Stimulated activated CD8-positive, alpha-beta memory T cell treated with anti-CD3 and anti-CD28 coated beads, Interleukin-7, amount 100 ng/mL, for 4 hours (primary cell): ENCODE measurements at regions not wholly inside any gene's neighbourhood (a gene's known extent, or its start where the extent isn't known, plus 50 kb on each side); places are given as distances from the start of the nearest gene placed in this dataset.

ENCODE experiments used
- DNase-seq, 2 donors: peaks; one replicate each; pipeline ENCODE4 v3.0.0-alpha.2; 2020; ENCODE audit warnings: low read depth in 2 of 2

DNA sequence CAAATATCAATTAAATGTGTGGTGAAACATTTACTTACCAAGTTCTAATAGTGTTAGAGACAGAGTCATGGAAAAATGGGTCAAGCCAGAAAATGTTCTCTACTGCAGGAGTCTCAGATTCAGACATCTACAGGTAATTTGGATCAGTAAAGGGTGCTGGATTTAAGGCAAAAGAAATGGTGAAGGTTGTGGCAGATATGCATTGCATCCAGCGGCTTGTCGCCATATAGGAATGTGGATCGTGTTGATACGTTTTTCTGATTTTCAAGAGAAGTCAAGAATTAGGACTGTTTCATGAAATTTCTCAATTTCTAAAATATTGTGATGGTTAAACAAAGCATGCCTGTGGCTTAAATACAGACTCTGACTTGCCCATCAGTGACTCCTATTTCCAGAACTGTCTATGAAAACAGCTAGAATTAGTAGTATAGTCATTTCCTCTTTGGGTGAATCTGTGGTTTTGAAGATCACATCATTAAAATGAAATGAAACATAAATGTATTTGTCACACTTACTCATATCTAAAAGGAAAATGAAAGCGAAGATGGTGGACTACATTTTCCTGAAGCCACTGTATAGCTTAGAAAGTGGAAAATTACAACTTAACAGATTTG, 110.1 kb upstream of the VEGFC start:
- DNase-seq: no peak

DNA sequence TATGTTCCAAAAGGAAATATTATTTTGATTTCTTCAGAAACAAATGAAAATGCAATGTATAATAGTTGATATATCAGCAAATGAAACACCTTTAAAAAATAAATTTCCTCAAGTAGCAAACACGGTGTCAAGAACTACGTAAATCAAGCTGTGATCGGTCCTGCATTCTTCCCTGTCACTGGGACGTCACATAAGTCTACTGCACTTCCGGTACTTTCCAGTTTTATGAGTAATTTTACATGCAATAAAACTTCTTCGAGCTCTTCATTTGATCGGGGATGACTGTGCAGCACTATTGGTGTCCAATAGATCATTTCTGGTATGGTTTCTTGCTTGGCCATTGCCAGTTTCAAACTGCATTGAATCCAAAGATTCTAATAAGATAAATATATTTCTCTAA, 114.0 kb upstream of the VEGFC start:
- no peak for DNase-seq

DNA sequence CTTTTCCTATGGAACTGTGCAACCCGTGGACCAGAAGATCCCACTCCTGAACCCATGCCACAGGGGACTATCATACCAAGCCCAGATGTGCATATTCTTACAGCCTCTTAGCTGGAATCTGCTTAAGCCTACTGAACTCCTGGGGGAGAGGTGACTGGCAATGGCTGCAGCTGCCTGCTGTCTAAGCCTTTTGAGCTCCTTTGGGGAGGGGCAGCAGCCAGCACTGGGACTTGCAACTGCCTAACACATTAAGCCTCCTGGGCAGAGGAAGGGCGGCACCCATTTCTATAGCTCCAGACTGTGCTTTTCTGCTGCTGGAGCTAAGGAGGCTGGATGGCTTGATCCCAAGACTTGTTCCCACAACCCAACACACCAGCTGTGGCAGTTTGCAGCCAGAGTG, 117.9 kb upstream of the VEGFC start:
- DNase-seq: no peak

DNA sequence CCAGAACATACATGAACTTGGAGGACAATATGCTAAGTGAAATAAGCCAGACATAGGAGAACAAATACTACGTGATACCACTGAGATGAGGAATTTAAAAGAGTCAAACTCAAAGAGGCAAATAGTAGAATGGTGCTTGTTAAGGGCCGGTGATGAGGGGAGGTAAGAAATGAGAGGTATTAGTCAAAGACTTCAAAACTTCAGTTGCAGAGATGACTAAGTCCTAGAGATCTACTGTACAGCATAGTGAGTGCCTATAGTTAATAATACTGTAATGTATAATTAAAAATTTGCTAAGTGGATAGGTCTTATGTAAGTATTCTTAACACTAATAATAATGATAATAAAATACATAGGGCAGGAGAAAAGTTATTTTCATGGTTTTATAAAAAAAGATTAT, 126.9 kb upstream of the VEGFC start:
- no peak for DNase-seq

DNA sequence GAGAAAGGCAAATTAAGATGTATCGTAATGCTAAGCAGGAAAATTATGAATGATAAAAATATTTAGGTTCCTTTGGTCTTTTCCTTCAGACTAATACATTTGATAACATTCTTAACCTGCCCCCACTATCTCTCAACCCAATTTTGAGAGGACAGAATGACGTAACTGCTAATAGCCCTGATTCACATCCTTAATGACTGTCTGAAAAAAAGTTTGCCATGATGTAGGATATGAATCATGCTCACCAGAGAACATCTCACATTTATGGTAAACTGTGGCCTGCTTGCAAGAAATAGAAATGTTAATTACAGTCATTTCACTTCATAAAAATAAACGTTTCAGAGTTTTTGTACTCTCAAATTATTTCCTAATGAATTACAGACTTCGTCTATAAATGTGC, 128.0 kb upstream of the VEGFC start:
- DNase-seq: no peak

DNA sequence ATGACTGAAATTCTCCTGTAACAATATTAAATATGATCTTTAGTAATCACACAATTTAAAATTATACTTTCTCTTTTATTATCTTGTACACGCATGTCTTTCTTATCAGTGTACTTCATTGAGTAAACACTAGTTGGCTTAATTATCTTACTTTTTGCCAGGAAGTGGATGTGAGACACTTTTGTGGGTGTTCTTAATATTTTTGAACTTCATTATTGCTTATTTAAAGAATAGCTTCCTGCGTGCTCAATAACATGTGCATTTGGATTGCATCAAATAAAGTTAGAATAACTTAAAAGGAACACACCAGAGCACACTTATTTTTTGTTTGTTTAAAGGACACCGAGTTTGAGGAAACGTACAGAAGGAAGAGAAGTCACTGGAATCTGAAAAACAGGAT, 128.5 kb upstream of the VEGFC start:
- no peak for DNase-seq

DNA sequence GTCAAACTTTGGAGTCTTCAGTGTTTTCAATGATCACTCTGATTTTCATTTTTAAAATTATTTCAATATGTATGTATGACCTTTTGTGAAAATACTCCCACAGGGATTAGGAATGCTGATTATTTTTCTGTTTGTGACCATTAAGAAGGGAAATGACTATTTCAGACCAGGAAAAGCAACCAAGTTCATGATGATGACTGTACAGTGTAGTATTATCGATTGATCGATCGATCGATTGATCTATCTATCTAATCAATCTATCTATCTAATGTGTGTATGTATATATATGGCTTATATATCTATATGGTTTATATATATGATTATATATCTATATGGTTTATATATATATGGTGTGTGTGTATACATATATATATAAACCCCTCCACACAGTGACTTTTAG, 131.5 kb upstream of the VEGFC start:
- DNase-seq: no peak

DNA sequence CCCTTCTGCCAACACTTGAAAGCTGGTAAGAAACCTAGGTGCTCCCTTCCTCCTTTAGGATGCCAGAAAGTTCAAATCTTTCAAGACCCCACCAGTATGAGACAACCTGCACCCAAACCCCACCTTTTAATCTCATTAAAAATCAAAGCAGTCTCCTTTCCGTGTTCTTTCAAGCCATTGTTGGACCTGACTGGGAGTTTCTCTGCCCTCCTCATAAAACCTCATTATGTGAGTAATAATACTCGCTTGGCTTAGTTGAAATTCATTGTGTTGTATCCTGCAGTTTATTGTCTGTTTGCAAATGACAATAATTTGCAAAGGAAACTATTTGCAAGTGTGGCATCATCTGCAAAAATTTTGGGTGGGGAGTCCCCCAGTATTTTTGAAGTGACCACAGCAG, 133.2 kb upstream of the VEGFC start:
- no peak for DNase-seq

DNA sequence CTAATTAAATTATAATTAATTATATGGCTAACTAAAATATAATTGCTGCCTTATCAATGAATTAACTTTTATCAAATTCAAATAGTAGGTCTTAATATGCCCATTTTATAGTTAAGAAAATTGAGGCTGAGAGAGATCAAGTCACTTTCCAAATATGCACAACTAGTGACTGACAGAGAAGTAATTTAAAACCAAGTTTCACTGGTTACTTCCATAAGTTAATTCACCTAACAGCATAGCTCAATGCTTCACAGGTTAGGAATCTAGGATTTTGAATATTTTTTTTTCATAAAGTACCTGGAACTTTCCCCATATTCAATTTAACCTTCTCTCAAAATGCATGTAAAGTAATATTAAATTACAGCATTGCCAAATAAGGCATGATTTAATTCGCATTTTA, 134.4 kb upstream of the VEGFC start:
- no peak for DNase-seq

DNA sequence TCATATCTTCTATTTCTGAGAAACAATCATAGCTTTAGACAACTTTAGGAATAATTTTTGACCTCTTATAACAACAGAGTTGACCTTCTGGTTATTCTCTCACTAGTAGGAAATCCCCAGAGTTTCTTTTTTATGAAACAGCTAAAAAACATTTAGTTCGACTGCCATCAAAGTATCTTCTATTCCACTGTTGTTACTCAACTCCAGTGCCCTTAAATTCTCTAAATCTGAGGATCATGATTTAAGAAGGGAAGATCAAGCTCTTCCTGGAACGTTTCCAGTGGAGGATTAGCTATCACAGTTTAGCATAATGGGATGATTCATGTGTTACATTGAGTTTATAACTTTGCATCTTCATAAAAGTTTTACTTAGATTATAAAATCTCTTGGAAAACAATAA, 134.9 kb upstream of the VEGFC start:
- DNase-seq: no peak

DNA sequence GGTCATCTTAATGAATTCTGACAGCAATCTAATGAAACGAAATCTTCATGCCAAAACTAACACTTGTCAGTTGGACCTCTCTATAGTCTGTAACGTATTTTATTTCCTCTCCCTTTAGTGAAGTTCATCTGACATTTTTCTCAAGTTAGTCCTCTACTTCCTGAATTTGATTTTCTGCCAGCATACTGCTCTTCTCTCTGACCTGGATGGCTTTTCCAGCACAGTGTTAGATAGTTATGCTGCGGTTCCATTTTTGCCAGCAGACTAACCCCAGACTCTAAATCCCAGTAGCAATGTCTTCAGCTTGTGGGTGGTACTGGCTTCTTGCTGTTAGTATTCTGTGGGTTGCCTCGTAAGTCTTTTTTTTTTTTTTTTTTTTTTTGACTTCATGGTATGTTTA, 146.7 kb upstream of the VEGFC start:
- no peak for DNase-seq

DNA sequence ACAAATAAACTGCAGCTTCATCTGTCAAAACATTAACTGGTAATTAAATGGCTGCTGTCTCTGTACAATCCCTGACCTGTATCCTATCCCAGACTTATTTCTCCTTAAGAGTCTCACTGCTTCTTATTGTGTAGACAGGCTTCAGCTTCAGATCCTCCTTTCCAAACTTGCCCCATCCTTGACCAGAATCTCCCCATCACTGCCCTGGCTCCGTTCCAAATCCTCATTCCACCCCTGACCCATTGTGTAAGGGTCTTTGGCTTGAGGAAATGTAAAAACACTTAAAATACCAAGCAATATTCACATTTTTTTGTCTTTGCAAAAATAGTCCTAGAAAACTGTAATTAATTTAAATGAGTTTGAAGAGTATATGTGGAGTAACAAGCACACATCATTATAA, 152.6 kb upstream of the VEGFC start:
- DNase-seq: no peak

DNA sequence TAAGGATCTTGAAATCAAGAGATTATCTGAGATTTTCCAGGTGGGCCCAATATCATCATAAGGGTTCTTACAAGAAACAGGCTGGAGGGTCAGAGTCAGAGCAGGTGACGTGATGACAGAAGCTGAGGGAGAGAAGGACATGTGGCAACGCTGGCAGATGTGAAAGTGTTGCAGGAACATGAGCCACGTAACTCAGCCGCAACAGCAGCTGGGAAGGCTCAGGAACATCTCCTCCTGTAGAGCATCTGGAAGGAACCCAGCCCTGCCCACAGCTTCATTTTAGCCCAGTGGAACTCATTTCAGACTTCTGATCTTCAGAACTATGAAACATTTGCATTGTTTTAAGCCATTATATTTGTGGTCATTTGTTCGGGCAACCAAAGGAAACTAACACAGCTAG, 156.3 kb upstream of the VEGFC start:
- no peak for DNase-seq

DNA sequence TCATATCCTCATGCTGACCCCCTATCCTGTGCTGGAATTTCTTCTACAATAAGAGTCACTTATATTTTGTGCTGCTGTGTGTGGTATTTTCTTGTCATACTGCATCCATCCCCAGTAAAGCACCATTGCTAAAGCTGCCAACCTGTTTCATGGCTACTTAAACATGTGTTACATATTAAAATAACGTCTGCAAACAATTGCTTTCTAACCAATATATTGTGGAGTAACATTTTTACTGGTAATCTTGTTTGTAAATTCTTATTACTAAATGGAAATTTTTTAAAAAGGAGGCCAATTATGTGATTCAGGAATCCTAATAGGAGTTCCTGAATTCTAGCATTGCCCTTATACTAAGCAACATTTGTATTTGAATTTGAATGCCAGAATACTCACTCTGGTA, 160.3 kb upstream of the VEGFC start:
- no peak for DNase-seq

DNA sequence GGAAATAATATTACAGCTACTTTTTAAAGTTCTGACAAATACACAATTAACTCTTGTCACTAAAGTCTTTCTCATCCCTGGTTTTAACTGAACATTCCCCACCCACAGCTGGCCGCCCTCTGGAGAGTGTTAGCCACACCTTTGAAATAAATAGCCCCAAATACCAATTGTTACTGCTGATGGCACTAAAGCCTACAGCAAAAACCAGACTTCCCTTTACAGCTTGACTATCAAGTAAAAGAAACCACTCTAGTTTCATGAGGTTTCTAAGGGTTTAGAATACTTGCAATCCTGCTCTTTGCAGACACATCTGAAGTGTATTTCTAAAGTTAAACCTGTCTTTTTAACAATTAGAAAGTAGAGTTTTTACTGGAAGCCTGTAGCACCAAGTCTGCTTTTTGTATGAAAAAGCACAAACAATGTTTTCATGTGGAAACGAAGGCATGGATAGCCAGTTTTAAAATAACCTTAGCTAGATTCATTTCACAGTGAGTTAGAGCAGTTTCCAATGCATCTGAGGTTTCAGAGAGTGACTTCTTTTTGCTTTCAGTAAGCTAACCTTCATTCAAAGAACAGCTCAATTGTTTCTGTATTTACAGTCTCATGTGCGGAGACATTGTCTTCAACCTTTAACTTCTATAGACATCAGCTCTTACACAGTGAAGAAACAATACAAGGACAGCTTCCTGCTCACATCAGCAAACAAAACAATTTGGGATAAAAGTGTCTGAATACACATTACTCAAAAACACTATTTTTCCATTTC, 164.8 kb upstream of the VEGFC start:
- DNase-seq: no peak

DNA sequence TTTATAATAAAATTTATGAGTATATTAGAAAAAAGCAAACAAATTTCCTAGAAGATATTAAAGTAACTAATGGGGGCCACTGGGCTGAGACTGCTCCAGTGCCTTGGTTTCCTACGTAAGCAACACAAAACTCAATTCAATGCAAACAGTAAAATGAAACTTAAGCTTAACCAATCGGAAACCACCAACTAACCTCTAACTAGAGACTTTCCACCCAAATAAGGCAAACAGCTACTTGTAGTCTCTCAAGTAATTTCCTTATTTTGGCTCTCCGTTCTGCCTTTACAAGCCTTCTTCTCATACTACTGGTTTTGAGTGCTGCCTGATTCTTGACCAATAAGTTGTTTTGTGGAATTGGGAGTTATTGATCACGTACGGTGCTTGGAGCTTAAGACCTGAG, 167.3 kb upstream of the VEGFC start:
- DNase-seq: no peak

DNA sequence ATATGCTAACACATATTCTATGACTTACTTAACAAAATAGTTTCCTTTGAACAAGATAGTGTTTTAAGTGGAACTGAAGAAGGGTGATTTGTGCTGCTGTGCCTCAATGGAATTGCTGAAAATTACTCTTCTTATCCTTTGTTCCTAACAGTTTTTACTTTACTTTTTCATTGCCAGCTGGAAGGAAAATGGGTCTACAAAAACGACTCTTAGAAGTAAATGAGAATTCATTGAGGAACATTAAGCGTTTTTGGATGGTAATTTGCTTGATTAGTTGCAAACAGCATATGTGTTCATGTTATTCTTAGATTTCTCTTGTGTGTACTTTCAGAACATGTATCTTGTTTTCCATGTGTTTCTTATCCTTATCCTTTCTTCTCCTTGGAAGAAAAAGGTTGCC, 170.4 kb upstream of the VEGFC start:
- DNase-seq: no peak

DNA sequence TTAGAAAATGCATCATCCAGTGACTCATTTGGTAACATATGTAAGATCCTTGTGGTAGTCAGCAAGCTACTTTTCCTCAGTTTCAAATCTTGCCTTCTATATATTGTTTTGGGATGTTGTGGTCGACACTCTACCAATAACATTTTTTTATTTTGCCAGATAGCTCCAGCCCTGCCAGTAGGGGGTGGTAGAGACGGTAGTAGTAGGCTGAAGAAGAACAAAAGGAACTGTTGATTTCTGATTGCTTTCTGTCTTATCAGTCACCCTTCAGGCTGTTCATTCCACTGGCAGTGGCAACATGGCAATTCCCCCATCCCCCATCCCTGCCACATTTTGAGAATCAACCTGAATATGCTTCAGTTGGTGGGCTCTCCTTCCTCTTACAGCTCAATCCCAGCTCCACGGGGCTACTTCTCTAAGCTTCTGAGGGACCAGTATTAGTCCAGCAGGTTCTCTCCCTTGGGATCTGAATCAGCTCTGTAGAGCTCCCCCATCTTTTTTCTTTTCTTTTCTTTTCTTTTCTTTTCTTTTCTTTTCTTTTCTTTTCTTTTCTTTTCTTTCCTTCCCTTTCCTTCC, 171.5 kb upstream of the VEGFC start:
- no peak for DNase-seq

DNA sequence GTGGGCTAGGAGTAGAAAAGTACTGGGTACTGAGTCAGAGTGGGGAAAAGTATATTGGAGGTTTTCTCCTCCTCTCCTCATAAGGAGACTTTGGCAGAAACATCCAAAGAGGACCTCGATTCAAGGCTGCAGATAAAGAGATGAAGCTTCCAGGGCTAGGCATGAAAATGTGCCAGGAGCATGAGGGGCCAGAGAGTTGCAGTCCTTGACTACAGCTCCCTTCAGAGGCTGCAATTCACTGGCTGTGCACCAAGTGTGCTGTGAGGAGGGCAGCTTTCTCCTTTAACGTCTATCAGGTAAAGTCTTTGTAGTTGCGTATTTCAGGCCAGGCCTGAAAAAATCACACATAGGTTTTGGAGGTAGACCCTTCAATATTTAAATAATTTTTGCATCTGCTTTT, 174.9 kb upstream of the VEGFC start:
- DNase-seq: no peak

DNA sequence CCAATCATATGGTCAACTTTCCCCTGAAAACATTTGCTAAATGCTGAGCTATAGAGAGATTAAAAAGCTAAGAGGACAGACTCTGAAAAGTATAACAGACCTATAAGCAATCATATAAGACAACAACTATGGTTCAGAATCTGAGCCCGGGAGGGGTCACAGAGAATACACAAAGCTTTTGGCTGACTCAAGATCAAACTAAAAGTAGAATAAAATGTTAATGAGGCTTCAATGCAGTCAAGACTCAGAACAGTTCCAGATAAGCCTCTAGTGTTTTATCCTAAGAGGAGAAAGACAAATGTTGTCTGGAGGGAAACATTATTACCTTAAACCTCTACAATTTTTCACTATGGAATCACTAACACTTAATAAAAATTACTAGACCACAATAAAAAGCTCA, 175.4 kb upstream of the VEGFC start:
- no peak for DNase-seq

DNA sequence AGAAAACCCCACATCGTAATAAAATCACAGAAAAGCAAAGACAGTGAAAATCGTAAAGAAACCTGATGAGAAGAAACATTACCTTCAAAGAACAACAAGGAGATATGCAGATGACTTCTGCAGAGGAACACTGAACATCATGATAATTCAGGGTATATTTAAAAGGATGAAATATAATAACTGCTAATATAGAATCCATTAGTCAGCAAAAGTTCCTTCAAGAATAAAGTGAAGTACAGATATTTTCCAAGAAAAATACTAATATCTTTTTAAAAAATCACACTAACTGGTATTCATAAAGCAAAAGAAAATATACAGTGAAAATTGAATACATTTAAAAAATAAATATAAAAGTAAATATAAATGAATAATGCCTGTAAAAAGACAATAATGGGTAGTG, 176.3 kb upstream of the VEGFC start:
- DNase-seq: no peak

DNA sequence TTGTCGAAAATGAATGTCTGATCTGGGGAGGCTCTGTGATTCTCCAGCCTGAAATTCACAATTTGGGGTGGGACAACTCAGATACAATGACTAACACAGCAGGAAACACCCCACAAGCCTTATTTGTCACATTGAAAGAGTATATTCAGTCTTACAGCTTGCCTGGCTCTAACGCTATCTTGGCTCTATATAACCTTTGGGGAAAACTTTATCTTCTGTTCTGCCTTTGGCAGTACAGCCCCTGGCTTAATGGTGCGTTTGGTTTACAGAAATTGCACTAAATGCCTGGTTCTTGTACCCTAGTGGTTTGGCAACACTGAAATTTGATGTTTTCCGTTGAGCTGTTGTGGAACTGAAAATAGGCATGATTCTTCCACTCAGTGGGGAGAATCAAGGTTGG, 178.1 kb upstream of the VEGFC start:
- no peak for DNase-seq

DNA sequence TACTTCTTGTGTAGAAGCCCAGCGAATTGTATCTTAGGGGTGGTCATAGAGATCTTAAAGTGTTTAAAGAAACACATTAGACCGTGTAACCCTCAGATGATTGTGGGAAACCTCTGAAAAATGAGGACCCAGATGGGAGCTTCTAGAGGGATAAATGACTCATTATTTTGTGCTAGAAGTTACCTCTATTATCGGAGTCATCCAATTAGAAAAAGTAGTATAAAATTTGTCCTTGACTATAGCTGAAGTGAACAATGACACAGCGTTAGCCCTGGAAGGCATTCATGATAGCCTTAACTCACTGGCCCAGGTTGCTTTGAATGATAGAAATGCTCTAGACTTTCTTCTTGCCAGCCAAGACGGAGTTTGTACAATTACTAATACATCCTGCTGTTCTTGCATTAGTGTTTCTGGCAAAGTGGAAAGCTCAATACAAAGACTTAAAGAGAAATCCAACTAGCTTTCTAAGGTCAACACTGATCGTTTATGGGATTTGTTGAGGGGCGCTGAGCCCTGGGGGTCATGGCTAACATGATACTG, 178.9 kb upstream of the VEGFC start:
- DNase-seq: no peak
